Coronary artery (tissue), 2 donors: ENCODE measurements at regions not wholly inside any gene's neighbourhood (a gene's known extent, or its start where the extent isn't known, plus 50 kb on each side); places are given as distances from the start of the nearest gene placed in this dataset.

ENCODE experiments used
- DNase-seq: peaks from one replicate; pipeline ENCODE4 v3.0.0-alpha.2; 2017; ENCODE audit warnings: low spot score
- H3K27ac ChIP-seq, 2 donors: fragments of 200-600 bp; sonication (generic); one replicate each; pipeline ENCODE4 v1.5.1; 2016 to 2019
- H3K4me3 ChIP-seq: fragments of 200-600 bp; sonication (generic); 2 replicates; pipeline ENCODE4 v1.5.1; 2016; ENCODE audit warnings: mild to moderate bottlenecking, moderate library complexity
- CTCF ChIP-seq: fragments of 200-600 bp; sonication (generic); IDR thresholded peaks from one replicate; pipeline ENCODE4 v1.5.1; 2019; ENCODE audit warnings: antibody characterized with exemption

DNA sequence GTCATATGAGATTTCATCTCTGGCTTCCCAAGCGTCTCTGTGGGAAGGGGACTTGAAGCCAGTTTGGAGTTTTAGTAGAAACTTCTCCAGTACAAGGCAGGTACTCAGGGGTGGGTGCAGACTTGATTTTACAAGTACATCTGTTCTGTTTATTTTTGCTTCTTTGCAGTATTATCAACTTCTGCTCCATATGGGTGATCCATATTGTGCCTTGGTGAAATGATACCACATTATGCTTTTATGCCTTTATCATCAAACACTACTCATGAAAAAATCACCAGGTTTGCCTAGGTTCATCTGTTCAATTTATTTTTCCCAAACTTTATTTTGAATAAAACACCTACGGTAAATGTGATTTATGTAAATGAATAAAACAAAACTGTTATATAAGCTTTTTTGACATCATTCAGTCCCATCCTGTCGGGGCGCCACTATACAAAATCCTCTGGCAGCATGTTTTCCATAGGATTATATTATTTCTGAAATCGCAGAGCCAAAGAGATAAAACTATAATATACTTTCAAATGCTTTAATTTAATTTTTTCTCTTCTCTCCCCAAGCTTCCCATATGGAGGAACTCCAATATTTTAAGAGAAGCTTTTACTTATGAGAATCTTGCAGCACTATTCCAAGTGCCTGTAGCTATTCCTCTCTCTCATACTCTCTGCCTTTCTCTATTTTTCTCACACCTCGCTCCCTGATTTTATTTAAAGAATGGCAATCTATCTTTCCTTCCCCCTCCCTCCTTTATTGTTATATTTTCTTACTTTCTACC is 490.9 kb downstream of the RNF144A start:
- no peak for TF ChIP-seq CTCF
- no peak overlapping the region for H3K4me3 ChIP-seq
- DNase-seq: no peak
- H3K27ac ChIP-seq: no peak overlapping the region

DNA sequence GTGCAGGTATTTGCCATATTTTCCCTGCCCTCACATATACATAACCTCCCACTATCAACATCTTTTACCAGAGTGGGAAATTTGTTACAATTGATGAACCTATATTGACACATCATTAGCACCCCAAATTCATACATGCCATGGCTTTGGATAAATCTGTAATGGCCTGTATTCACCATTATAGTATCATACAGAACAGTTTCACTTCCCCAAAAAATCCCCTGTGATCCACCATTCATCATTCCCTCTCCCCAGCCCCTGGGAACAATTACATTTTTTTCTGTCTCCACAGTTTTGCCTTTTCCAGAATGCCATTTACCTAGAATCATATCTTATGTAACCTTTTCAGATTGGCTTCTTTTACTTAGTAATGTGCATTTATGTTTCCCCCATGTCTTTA is 494.5 kb downstream of the RNF144A start:
- no peak for DNase-seq
- Histone ChIP-seq H3K4me3 (no peak overlapping the region), H3K27ac (no peak overlapping the region)
- TF ChIP-seq CTCF: no peak

- H3K27ac ChIP-seq: no peak overlapping the region
- H3K4me3 ChIP-seq: no peak overlapping the region
- TF ChIP-seq CTCF: no peak
- DNase-seq: no peak
Observed at GRCh38 chr2:7417845-7418742, 500.9 kb downstream of the RNF144A start.

GRCh38 chr2:7419186-7419585 is 502.0 kb downstream of the RNF144A start:
- Histone ChIP-seq H3K27ac (no peak overlapping the region), H3K4me3 (no peak overlapping the region)
- DNase-seq: no peak
- no peak for TF ChIP-seq CTCF

- TF ChIP-seq CTCF: no peak
- DNase-seq: no peak
- Histone ChIP-seq H3K4me3 (no peak overlapping the region), H3K27ac (no peak overlapping the region)
Observed at GRCh38 chr2:7419814-7420311, 502.7 kb downstream of the RNF144A start.

DNA sequence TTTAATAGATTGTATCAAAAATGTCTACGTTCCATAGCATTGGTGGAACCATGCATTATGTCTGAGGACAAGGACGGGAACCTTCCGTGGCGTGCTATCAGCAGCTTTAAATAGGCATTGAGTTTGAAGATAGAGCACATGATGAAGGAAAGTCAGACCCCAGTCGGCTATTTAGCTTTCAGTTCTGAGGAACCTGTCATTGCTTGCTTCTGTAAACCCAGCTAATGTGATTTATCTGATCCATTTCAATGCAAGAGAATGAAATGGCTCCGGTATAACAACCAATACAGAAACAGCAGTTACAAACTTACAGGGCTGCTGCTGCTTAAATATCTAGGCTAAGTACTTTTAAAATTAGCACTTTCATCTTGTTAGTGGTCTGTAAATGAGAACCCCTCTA is 503.3 kb downstream of the RNF144A start:
- TF ChIP-seq CTCF: no peak
- H3K4me3 ChIP-seq: no peak overlapping the region
- H3K27ac ChIP-seq: no peak overlapping the region
- DNase-seq: no peak
